ENCODE measurements at regions not wholly inside any gene's neighbourhood (a gene's known extent, or its start where the extent isn't known, plus 50 kb on each side); places are given as distances from the start of the nearest gene placed in this dataset.

GRCh38 chr14:55938249-55938791, 179.9 kb upstream of the PELI2 start:
- DNase-seq (ENCODE audit: low read depth in 2 of 2) = no peak

- no peak for DNase-seq (ENCODE audit: low read depth in 2 of 2)
Measured at GRCh38 chr14:55942076-55942654, 176.0 kb upstream of the PELI2 start.

GRCh38 chr14:55942826-55943225, 175.4 kb upstream of the PELI2 start:
- no peak for DNase-seq (ENCODE audit: low read depth in 2 of 2)

- no peak for DNase-seq (ENCODE audit: low read depth in 2 of 2)
Measured at GRCh38 chr14:55944757-55945156, 173.5 kb upstream of the PELI2 start.

GRCh38 chr14:55946231-55946630, 172.0 kb upstream of the PELI2 start:
- no peak for DNase-seq (ENCODE audit: low read depth in 2 of 2)

- DNase-seq (ENCODE audit: low read depth in 2 of 2) = no peak
Measured at GRCh38 chr14:55948399-55948798, 169.8 kb upstream of the PELI2 start.

GRCh38 chr14:55949708-55950107, 168.5 kb upstream of the PELI2 start:
- DNase-seq (ENCODE audit: low read depth in 2 of 2) = no peak

- no peak for DNase-seq (ENCODE audit: low read depth in 2 of 2)
Measured at GRCh38 chr14:55950135-55950534, 168.1 kb upstream of the PELI2 start.

- DNase-seq (ENCODE audit: low read depth in 2 of 2) = no peak
Measured at GRCh38 chr14:55951341-55952206, 166.6 kb upstream of the PELI2 start.

GRCh38 chr14:55954108-55954507, 164.1 kb upstream of the PELI2 start:
- DNase-seq (ENCODE audit: low read depth in 2 of 2) = no peak

GRCh38 chr14:55955175-55955574, 163.0 kb upstream of the PELI2 start:
- no peak for DNase-seq (ENCODE audit: low read depth in 2 of 2)

- no peak for DNase-seq (ENCODE audit: low read depth in 2 of 2)
Measured at GRCh38 chr14:55957950-55958349, 160.3 kb upstream of the PELI2 start.

- DNase-seq (ENCODE audit: low read depth in 2 of 2) = no peak
Measured at GRCh38 chr14:55963295-55963694, 154.9 kb upstream of the PELI2 start.

- DNase-seq (ENCODE audit: low read depth in 2 of 2) = no peak
Measured at GRCh38 chr14:55964091-55964490, 154.1 kb upstream of the PELI2 start.

GRCh38 chr14:55964821-55965220, 153.4 kb upstream of the PELI2 start:
- no peak for DNase-seq (ENCODE audit: low read depth in 2 of 2)

GRCh38 chr14:55965851-55966250, 152.4 kb upstream of the PELI2 start:
- no peak for DNase-seq (ENCODE audit: low read depth in 2 of 2)

GRCh38 chr14:55968741-55969140, 149.5 kb upstream of the PELI2 start:
- no peak for DNase-seq (ENCODE audit: low read depth in 2 of 2)

GRCh38 chr14:55973285-55973800, 144.9 kb upstream of the PELI2 start:
- DNase-seq (ENCODE audit: low read depth in 2 of 2) = no peak

GRCh38 chr14:55973911-55974630, 144.1 kb upstream of the PELI2 start:
- DNase-seq (ENCODE audit: low read depth in 2 of 2) = no peak

GRCh38 chr14:55975281-55975910, 142.8 kb upstream of the PELI2 start:
- DNase-seq (ENCODE audit: low read depth in 2 of 2) = no peak

GRCh38 chr14:55976219-55976618, 142.0 kb upstream of the PELI2 start:
- no peak for DNase-seq (ENCODE audit: low read depth in 2 of 2)

GRCh38 chr14:55976655-55977054, 141.6 kb upstream of the PELI2 start:
- DNase-seq (ENCODE audit: low read depth in 2 of 2) = no peak

All from stimulated activated CD8-positive, alpha-beta memory T cell treated with anti-CD3 and anti-CD28 coated beads, Interleukin-7, amount 100 ng/mL, for 4 hours (primary cell).